Stomach (tissue), 8 donors: ENCODE measurements at regions not wholly inside any gene's neighbourhood (a gene's known extent, or its start where the extent isn't known, plus 50 kb on each side); places are given as distances from the start of the nearest gene placed in this dataset.

Experiments
- DNase-seq, 2 donors: peaks; one replicate each; pipeline versions ENCODE4 v3.0.0 to v3.0.0-alpha.2; 2013 to 2019
- H3K27ac ChIP-seq, 5 donors: fragments of 200-600 bp in 4 of 5; sonication (generic) in 4 of 5; one replicate each; pipeline ENCODE4 v1.5.1; 2013 to 2019; ENCODE audit warnings: mild to moderate bottlenecking in 1 of 5, moderate library complexity in 1 of 5
- H3K27me3 ChIP-seq, 3 donors: fragments of 200-600 bp; sonication (generic); one replicate each; pipeline ENCODE4 v1.5.1; 2017 to 2019; ENCODE audit warnings: mixed run types in 1 of 3
- H3K36me3 ChIP-seq, 4 donors: fragments of 200-600 bp; sonication (generic); 1 replicate in 3 of 4; 2 replicates in 1 of 4; pipeline ENCODE4 v1.5.1; 2016 to 2019
- H3K4me1 ChIP-seq, 4 donors: fragments of 200-600 bp; sonication (generic); one replicate each; pipeline ENCODE4 v1.5.1; 2016 to 2019
- H3K4me3 ChIP-seq, 4 donors: fragments of 200-600 bp; sonication (generic) in 3 of 4; one replicate each; pipeline ENCODE4 v1.5.1; 2016 to 2019; ENCODE audit warnings: mild to moderate bottlenecking in 1 of 4
- H3K9me3 ChIP-seq, 4 donors: fragments of 200-600 bp; sonication (generic); one replicate each; pipeline ENCODE4 v1.5.1; 2016 to 2019
- EP300 ChIP-seq: sonication (generic); formaldehyde crosslinking; IDR thresholded peaks from one replicate; pipeline ENCODE4 v1.6.1; 2017; ENCODE audit warnings: antibody characterized with exemption
- POLR2A ChIP-seq, 4 donors: fragments of 450-650 bp; IDR thresholded peaks; one replicate each; pipeline ENCODE4 v1.6.1; 2016; ENCODE audit warnings: antibody characterized with exemption in 4 of 4, control low read depth in 2 of 4, mild to moderate bottlenecking in 1 of 4, moderate library complexity in 1 of 4
- POLR2AphosphoS5 ChIP-seq, 3 donors: sonication (generic); formaldehyde crosslinking; IDR thresholded peaks; one replicate each; pipeline ENCODE4 v1.6.1; 2016; ENCODE audit warnings: antibody characterized with exemption in 3 of 3
- WGBS, 5 donors: extraction: QIAGEN DNeasy Blood & Tissue Kit in 3 of 5; methylation state at CpG; one replicate each; pipeline versions ENCODE4 v1.1.5 to v1.1.7; 2013 to 2018; 5-methylcytosine and 5-hydroxymethylcytosine counted together
- intact Hi-C: fragments of 100-400 bp; cut with DNase I; formaldehyde crosslinking; loops from one replicate; pipeline ENCODE4 v1.15.1; 2023; ENCODE audit warnings: low total_unique reads
- TF ChIP-seq, protein P1 (sequence below), 7 experiments: fragments of 450-650 bp in 4 of 7; fragments of 200-600 bp in 3 of 7; sonication (generic) in 3 of 7; IDR thresholded peaks; one replicate each; pipeline ENCODE4 v1.5.1; 2016 to 2019; ENCODE audit warnings: antibody characterized with exemption in 7 of 7, control low read depth in 2 of 7, mild to moderate bottlenecking in 1 of 7
- donor health status: healthy with polysubstance abuse.
- donor health status: Bipolar disorder and iron deficiency.
- donor health status: healthy.

DNA sequence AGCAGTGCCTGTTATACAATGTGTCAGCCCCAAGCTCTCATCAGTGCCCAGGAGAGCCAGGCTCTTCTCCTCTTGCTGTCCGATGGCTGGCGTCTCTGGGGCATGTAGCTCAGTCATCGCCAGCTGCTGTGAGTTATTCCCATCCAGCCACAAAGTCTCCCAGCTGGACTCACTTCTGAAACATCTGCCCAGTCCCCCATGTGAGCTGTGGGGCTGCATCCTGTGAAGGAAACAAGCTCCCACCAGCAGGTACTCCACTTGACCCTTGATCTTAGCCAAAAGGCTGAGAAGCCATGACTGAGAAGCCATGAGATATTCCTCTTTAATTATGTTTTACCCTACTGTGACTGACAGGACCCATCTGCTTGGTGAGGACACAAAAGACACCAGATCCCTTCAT, 212.7 kb upstream of the IGFBP3 start:
- H3K27ac ChIP-seq, result no peak overlapping the region
- no peaks in the 10 kb centered on the region for H3K36me3 ChIP-seq
- H3K4me1 ChIP-seq, result no peaks in the 10 kb centered on the region
- no peaks in the 10 kb centered on the region for H3K9me3 ChIP-seq
- DNase-seq, result no peak
- no peaks in the 10 kb centered on the region for H3K27me3 ChIP-seq
- no peak for TF ChIP-seq EP300
- TF ChIP-seq POLR2A (IDR thresholded peaks at IDR 0.05), result no peak
- TF ChIP-seq POLR2AphosphoS5 (IDR thresholded peaks at IDR 0.05), result no peak
- intact Hi-C loops, result no loop called here
- no peak overlapping the region for H3K4me3 ChIP-seq
- WGBS, 5 donors, result 96 to 100% (median 97%) methylated on average over 3 of the region's 3 CpGs

DNA sequence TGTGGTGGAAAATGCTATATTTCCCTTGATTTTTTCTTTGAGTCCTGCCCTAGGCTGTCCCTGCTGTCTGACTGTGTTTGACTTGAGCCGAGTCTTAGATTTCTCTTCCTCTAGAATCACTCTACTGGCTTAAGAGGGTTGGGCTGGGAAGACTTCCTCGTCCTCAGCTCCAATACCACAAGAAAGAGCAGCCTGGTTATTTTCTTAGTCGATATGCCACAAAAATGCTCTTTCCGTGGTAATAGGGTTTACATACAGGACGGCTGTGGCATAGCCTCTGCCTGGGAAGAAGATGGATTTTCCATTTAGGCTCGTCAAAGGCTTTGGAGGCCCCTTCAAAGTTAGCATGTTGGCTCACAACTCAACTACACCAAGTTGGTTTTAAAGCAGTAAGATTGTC, 212.0 kb upstream of the IGFBP3 start:
- no peaks in the 10 kb centered on the region for H3K36me3 ChIP-seq
- H3K27me3 ChIP-seq, result no peaks in the 10 kb centered on the region
- no peak for DNase-seq
- H3K4me3 ChIP-seq, result no peak overlapping the region
- H3K27ac ChIP-seq, result no peak overlapping the region
- WGBS, 5 donors, result 70 to 88% (median 72%) methylated on average over 6 of the region's 6 CpGs
- no peaks in the 10 kb centered on the region for H3K4me1 ChIP-seq
- intact Hi-C loops, result no loop called here
- TF ChIP-seq, protein P1, sequence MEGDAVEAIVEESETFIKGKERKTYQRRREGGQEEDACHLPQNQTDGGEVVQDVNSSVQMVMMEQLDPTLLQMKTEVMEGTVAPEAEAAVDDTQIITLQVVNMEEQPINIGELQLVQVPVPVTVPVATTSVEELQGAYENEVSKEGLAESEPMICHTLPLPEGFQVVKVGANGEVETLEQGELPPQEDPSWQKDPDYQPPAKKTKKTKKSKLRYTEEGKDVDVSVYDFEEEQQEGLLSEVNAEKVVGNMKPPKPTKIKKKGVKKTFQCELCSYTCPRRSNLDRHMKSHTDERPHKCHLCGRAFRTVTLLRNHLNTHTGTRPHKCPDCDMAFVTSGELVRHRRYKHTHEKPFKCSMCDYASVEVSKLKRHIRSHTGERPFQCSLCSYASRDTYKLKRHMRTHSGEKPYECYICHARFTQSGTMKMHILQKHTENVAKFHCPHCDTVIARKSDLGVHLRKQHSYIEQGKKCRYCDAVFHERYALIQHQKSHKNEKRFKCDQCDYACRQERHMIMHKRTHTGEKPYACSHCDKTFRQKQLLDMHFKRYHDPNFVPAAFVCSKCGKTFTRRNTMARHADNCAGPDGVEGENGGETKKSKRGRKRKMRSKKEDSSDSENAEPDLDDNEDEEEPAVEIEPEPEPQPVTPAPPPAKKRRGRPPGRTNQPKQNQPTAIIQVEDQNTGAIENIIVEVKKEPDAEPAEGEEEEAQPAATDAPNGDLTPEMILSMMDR (IDR thresholded peaks at IDR 0.05), result no peak
- TF ChIP-seq POLR2AphosphoS5 (IDR thresholded peaks at IDR 0.05) (no peak), POLR2A (IDR thresholded peaks at IDR 0.05) (no peak), EP300 (no peak)
- H3K9me3 ChIP-seq, result no peaks in the 10 kb centered on the region

DNA sequence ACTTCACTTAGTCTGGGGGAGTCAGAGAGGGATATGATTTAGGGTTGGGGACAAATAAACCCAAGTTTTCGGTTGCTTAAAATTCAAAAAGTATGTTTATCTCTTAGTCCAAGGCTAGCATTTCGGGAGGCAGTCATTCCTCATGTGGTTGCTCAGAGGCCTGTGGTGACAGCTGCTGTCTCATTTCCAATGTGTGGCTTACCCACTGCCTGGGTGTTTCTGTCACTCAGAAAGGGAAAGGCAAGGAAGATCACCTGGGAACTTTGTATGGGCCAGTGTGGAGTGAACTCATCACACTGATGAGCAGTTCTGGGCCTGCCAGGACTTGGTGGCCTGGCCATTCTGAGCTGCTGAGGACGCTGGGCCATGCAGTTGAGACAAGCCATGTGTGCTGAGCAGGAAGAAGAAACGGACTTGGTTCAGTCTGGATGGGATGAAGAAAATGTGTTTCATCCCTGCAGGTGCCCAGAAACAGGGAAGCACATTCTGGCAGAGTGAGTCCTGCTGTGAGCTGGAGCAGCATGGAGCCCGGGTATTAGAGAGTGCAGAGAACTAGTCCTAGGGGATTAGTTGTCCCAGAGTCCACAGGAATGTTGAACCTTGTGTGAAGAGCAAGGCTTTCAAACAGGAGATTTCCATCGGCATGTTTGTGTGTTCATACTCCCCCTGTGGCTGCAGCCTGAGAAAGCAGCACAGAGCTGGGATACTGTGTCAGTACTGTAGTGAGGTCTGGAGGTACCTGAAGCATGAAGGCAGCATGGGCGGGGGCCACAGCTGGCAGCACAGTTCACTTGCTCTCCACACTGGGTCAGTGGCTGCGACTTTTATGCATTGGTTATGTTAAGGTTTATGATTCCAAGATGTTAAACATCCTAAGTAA, 211.1 kb upstream of the IGFBP3 start:
- intact Hi-C loops, result no loop called here
- peak in 1 of 2 donors; percentile 11 for DNase-seq
- H3K27me3 ChIP-seq, result no peaks in the 10 kb centered on the region
- 59 to 72% (median 67%) methylated on average over 8 of the region's 8 CpGs for WGBS, 5 donors
- no peak overlapping the region for H3K27ac ChIP-seq
- no peaks in the 10 kb centered on the region for H3K4me1 ChIP-seq
- H3K36me3 ChIP-seq, result no peaks in the 10 kb centered on the region
- H3K4me3 ChIP-seq, result no peak overlapping the region
- TF ChIP-seq, protein P1 (IDR thresholded peaks at IDR 0.05), result no peak
- TF ChIP-seq EP300, result no peak
- no peak for TF ChIP-seq POLR2A (IDR thresholded peaks at IDR 0.05)
- TF ChIP-seq POLR2AphosphoS5 (IDR thresholded peaks at IDR 0.05), result no peak
- no peaks in the 10 kb centered on the region for H3K9me3 ChIP-seq

DNA sequence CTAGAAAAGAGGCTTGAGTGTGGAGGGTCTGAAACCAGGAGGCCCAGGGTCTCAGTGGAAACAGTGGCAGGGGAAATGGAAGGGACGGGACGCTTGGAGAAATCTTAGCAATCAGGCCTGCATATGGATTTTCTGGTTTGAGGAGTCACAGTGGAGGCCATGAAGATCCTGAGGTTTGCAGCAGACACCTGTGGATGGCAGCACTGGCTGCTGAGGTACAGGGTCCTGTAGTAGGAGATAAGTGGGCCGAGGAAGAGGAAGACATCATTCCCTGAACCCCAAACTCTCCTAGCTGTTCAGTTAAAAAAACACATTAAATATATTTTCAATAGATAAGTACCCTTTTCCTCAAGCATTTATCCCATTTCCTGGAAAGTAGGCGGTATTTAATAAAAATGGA, 208.8 kb upstream of the IGFBP3 start:
- no peaks in the 10 kb centered on the region for H3K36me3 ChIP-seq
- H3K27ac ChIP-seq, result no peak overlapping the region
- TF ChIP-seq POLR2AphosphoS5 (IDR thresholded peaks at IDR 0.05) (no peak), POLR2A (IDR thresholded peaks at IDR 0.05) (no peak), EP300 (no peak)
- TF ChIP-seq, protein P1 (IDR thresholded peaks at IDR 0.05), result peak in 1 of 7 experiments; percentile 17
- peak in 1 of 2 donors; percentile 31 for DNase-seq
- WGBS, 5 donors, result 75 to 88% (median 83%) methylated on average over 4 of the region's 4 CpGs
- H3K9me3 ChIP-seq, result no peaks in the 10 kb centered on the region
- no peaks in the 10 kb centered on the region for H3K4me1 ChIP-seq
- intact Hi-C loops, result no loop called here
- H3K4me3 ChIP-seq, result no peak overlapping the region
- no peaks in the 10 kb centered on the region for H3K27me3 ChIP-seq

DNA sequence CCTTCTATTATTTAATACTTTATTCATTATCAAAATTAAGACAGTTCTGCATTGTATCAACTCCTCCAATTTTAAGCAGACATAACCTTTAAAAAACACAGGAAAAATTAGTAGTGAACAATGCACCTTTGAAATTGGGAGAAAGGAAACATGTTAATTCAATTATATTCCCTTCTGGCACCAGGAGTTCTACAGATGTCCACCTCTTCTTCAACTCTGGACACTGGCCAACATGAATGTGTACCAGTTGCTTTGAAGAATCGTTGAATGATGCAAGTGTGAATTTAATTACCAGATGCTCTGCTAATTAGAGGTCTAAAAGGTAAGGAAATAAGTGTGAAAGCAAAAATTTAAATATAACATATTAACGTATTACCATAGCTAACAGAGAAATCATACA, 206.7 kb upstream of the IGFBP3 start:
- no peak overlapping the region for H3K4me3 ChIP-seq
- 67 to 76% (median 71%) methylated on average over 2 of the region's 2 CpGs for WGBS, 5 donors
- no peak for TF ChIP-seq POLR2AphosphoS5 (IDR thresholded peaks at IDR 0.05)
- TF ChIP-seq, protein P1 (IDR thresholded peaks at IDR 0.05), result no peak
- no peak for TF ChIP-seq POLR2A (IDR thresholded peaks at IDR 0.05)
- TF ChIP-seq EP300, result no peak
- no peak for DNase-seq
- no peaks in the 10 kb centered on the region for H3K4me1 ChIP-seq
- no peak overlapping the region for H3K27ac ChIP-seq
- H3K9me3 ChIP-seq, result no peaks in the 10 kb centered on the region
- intact Hi-C loops, result no loop called here
- H3K27me3 ChIP-seq, result no peaks in the 10 kb centered on the region
- H3K36me3 ChIP-seq, result no peaks in the 10 kb centered on the region
